NT2/D1 (cell line): ENCODE measurements at regions not wholly inside any gene's neighbourhood (a gene's known extent, or its start where the extent isn't known, plus 50 kb on each side); places are given as distances from the start of the nearest gene placed in this dataset.
"Not testable (repeated sequence)": the region's sequence is repeated elsewhere in the genome, so short reads cannot be mapped to it uniquely, and the experiment has no call there.

ENCODE experiments used
- DNase-seq: peaks from one replicate; pipeline ENCODE4 v3.0.0-alpha.2; 2011; ENCODE audit warnings: low read depth, low spot score
- H3K27me3 ChIP-seq: 2 replicates; pipeline ENCODE4 v1.6.0; 2011; ENCODE audit warnings: mild to moderate bottlenecking; ENCODE audit not compliant: insufficient read length, insufficient read depth
- H3K36me3 ChIP-seq: 2 replicates; pipeline ENCODE4 v1.6.1; 2011; ENCODE audit warnings: mild to moderate bottlenecking, low read length, mixed read lengths; ENCODE audit not compliant: insufficient read depth, insufficient read length
- H3K4me1 ChIP-seq: 2 replicates; pipeline ENCODE4 v1.5.1; 2011; ENCODE audit not compliant: insufficient read depth, insufficient read length
- H3K4me3 ChIP-seq: 2 replicates; pipeline ENCODE4 v1.5.1; 2011; ENCODE audit warnings: low read depth; ENCODE audit not compliant: insufficient read length
- H3K9ac ChIP-seq: 2 replicates; pipeline ENCODE4 v1.6.0; 2011; ENCODE audit warnings: low read depth; ENCODE audit not compliant: insufficient read length
- H3K9me3 ChIP-seq: 2 replicates; pipeline ENCODE4 v1.5.1; 2011; ENCODE audit warnings: mild to moderate bottlenecking, low read length; ENCODE audit not compliant: insufficient read depth
- SUZ12 ChIP-seq: IDR thresholded peaks from 2 replicates; pipeline ENCODE4 v1.6.1; 2011; ENCODE audit not compliant: insufficient read length, insufficient read depth; ENCODE audit errors: extremely low read depth
- YY1 ChIP-seq: IDR thresholded peaks from 2 replicates; pipeline ENCODE4 v1.6.1; 2011; ENCODE audit not compliant: insufficient read length, insufficient read depth
- ZNF274 ChIP-seq: IDR thresholded peaks from 2 replicates; pipeline ENCODE4 v1.6.1; 2011; ENCODE audit warnings: mild to moderate bottlenecking, low read depth, low read length

DNA sequence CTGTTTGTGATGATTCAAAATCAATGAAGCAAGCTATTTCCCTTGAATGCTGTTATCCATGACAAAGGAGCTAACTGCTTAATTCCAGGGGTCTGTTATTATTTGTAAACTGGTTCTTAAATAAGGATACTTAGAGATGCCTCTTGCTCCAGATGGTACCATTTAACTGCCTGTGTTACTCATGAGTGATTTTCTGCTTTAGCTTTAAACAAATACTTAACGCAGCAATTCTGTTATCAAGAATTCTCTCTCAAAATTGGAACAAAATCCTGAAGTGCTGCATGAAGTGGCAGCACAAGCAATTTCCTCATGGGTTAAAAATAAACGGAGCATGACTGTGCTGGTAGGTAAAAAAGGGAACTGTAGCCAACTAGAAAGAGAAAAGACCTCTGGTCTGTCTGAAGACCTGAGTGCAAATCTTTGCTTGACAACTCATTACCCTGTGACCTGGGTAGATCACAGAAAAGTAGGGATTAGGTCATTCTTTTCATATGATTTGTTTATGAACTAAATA lies 62.5 kb upstream of the GBE1 start:
- Histone ChIP-seq H3K4me3 (no peak overlapping the region), H3K9ac (no peak overlapping the region), H3K27me3 (no peaks in the 10 kb centered on the region), H3K9me3 (no peaks in the 10 kb centered on the region), H3K4me1 (no peaks in the 10 kb centered on the region), H3K36me3 (no peaks in the 10 kb centered on the region)
- DNase-seq = peak; percentile 22
- TF ChIP-seq SUZ12 = no peak
- no peak for TF ChIP-seq ZNF274
- TF ChIP-seq YY1 = no peak

DNA sequence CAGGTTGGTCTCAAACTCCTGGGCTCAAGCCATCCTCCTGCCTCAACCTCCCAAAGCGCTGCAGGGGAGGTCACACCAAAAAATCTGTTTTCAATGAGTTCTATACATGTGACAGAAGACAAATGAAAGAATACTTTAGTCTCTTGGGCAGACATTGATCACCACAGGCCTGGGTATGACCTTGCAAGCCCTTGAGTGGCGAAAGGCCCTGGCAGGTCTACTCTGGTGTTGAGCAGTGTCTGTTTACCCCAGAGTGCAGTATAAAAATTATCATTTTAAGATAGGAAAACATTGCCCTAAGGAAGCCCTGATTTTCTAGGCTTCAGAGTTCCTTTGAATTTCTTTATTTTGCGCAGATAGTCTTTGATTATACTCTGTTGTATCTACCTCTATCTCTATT lies 61.6 kb upstream of the GBE1 start:
- no peak overlapping the region for H3K4me3 ChIP-seq
- no peak for DNase-seq
- TF ChIP-seq YY1 (no peak), SUZ12 (no peak), ZNF274 (no peak)

DNA sequence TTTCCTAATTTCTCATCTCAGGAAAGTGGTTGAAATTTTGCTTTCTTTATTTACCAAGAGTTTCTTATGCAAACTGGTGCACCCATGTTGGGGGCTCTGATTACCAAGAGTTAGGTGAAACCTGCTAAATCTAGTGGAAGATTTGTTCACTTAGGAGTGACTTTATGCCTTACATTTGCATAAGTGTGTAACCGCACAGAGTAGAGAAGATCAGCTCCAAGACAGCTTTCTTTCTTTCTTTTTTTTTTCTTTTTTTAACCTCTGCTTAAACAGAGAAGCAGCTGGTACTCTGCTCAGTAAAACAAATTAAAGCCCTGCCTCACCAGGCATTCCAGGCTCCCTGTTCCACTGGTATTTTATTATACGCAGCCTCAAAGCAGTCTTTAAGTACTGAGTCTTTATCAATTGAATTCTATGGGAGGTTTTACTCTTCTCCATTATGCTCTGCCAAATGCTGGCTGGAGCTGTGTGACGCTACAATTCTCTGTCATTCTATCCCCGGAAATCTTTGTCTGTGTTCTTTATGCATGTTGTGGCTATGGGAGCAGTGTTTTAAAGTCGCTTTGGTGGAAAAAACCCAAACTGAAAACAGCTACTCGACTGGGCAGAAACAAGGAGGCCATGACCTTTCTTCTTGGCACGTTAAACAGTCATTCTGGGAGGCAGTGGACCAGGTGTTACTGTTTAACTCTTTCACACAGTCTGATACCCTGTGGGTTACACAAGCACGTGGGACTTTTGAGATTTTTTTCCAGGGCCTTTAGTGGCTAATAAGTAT lies 55.2 kb upstream of the GBE1 start:
- Histone ChIP-seq H3K4me1 (no peaks in the 10 kb centered on the region), H3K9ac (no peak overlapping the region), H3K36me3 (no peaks in the 10 kb centered on the region), H3K27me3 (no peaks in the 10 kb centered on the region), H3K4me3 (no peak overlapping the region), H3K9me3 (peaks cover 11% of the 10 kb centered on the region)
- DNase-seq = no peak
- no peak for TF ChIP-seq ZNF274

More for the DNA sequence above, 61.6 kb upstream of the GBE1 start:
- H3K4me1 ChIP-seq = no peaks in the 10 kb centered on the region
- no peak overlapping the region for H3K9ac ChIP-seq
- H3K36me3 ChIP-seq = no peaks in the 10 kb centered on the region
- peaks cover 7% of the 10 kb centered on the region for H3K9me3 ChIP-seq
- H3K27me3 ChIP-seq = no peaks in the 10 kb centered on the region

DNA sequence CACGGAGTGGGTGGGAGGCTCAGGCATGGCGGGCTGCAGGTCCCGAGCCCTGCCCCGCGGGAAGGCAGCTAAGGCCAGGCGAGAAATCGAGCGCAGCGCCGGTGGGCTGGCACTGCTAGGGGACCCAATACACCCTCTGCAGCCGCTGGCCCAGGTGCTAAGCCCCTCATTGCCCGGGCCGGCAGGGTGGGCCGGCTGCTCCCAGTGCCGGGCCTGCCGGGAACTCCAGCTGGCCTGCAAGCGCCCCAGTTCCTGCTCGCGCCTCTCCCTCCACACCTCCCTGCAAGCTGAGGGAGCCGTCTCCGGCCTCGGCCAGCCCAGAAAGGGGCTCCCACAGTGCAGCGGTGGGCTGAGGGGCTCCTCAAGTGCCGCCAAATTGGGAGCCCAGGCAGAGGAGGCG lies 50.7 kb upstream of the GBE1 start:
- H3K27me3 ChIP-seq, H3K4me1 ChIP-seq, H3K36me3 ChIP-seq, H3K9me3 ChIP-seq, H3K4me3 ChIP-seq, H3K9ac ChIP-seq, DNase-seq: not testable (repeated sequence)
